ENCODE measurements at regions not wholly inside any gene's neighbourhood (a gene's known extent, or its start where the extent isn't known, plus 50 kb on each side); places are given as distances from the start of the nearest gene placed in this dataset.
"Not testable (repeated sequence)": the region's sequence is repeated elsewhere in the genome, so short reads cannot be mapped to it uniquely, and the experiment has no call there.

DNA sequence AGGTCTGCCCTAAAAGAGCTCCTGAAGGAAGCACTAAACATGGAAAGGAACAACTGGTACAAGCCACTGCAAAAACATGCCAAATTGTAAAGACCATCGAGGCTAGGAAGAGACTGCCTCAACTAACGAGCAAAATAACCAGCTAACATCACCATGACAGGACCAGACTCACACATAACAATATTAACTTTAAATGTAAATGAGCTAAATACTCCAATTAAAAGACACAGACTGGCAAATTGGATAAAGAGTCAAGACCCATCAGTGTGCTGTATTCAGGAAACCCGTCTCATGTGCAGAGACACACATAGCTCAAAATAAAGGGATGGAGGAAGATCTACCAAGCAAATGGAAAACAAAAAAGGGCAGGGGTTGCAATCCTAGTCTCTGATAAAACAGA is 263.4 kb upstream of the WSB1 start:
- not testable (repeated sequence) for H2BK5ac ChIP-seq (ENCODE audit: low read length); H3K23ac ChIP-seq (ENCODE audit: low read length); DNase-seq

GRCh38 chr17:27038676-27039075 is 255.2 kb upstream of the WSB1 start:
- Histone ChIP-seq H4K8ac (ENCODE audit: low read depth, low read length) (no peak overlapping the region), H3K79me1 (ENCODE audit: low read length) (no peaks in the 10 kb centered on the region), H2BK5ac (ENCODE audit: low read length) (no peak overlapping the region), H2BK15ac (replicated peaks; ENCODE audit: low read depth) (no peak overlapping the region), H3K36me3 (ENCODE audit: control insufficient read depth, insufficient read depth, low read length) (no peaks in the 10 kb centered on the region), H4K5ac (ENCODE audit: low read length) (no peak overlapping the region), H3K27ac (ENCODE audit: low read depth, low read length) (no peak overlapping the region), H2AK5ac (ENCODE audit: low read length) (no peak overlapping the region), H3K4me3 (ENCODE audit: low read length) (no peak overlapping the region), H3K79me2 (ENCODE audit: control insufficient read depth, insufficient read depth, low read length) (no peaks in the 10 kb centered on the region), H3K4me1 (ENCODE audit: control insufficient read depth, low read depth, low read length) (no peaks in the 10 kb centered on the region), H3K56ac (ENCODE audit: low read length) (no peak overlapping the region), H3K23ac (ENCODE audit: low read length) (no peak overlapping the region), H3K4ac (ENCODE audit: low read depth, low read length) (no peak overlapping the region), H3K9ac (ENCODE audit: low read length) (no peak overlapping the region), H2BK120ac (ENCODE audit: low read depth, low read length) (no peak overlapping the region), H3K4me2 (ENCODE audit: low read length) (no peak overlapping the region), H3K27me3 (ENCODE audit: insufficient read depth, low read length, poor library complexity) (no peaks in the 10 kb centered on the region), H3K18ac (ENCODE audit: low read length) (no peak overlapping the region)
- no CpG with 5 or more reads among the region's 2 CpGs for WGBS (ENCODE audit: extremely low coverage, insufficient coverage, low lambda C conversion rate)
- peak; percentile 2 for DNase-seq

More for the DNA sequence above, 263.4 kb upstream of the WSB1 start:
- not testable (repeated sequence) for H3K4ac ChIP-seq (ENCODE audit: low read depth, low read length); H3K4me2 ChIP-seq (ENCODE audit: low read length); H2BK15ac ChIP-seq (replicated peaks; ENCODE audit: low read depth); H3K27me3 ChIP-seq (ENCODE audit: insufficient read depth, low read length, poor library complexity); H4K5ac ChIP-seq (ENCODE audit: low read length); H4K8ac ChIP-seq (ENCODE audit: low read depth, low read length); H3K18ac ChIP-seq (ENCODE audit: low read length); H3K79me2 ChIP-seq (ENCODE audit: control insufficient read depth, insufficient read depth, low read length); H3K9ac ChIP-seq (ENCODE audit: low read length); H3K4me3 ChIP-seq (ENCODE audit: low read length); H2BK120ac ChIP-seq (ENCODE audit: low read depth, low read length); H3K36me3 ChIP-seq (ENCODE audit: control insufficient read depth, insufficient read depth, low read length); H3K4me1 ChIP-seq (ENCODE audit: control insufficient read depth, low read depth, low read length); H2AK5ac ChIP-seq (ENCODE audit: low read length); H3K79me1 ChIP-seq (ENCODE audit: low read length); H3K27ac ChIP-seq (ENCODE audit: low read depth, low read length); H3K56ac ChIP-seq (ENCODE audit: low read length)
- WGBS (ENCODE audit: extremely low coverage, insufficient coverage, low lambda C conversion rate), result no CpG with 5 or more reads among the region's 3 CpGs

GRCh38 chr17:27045039-27045438 is 248.9 kb upstream of the WSB1 start:
- not testable (repeated sequence) for H2BK5ac ChIP-seq (ENCODE audit: low read length); H3K4me1 ChIP-seq (ENCODE audit: control insufficient read depth, low read depth, low read length); H3K4ac ChIP-seq (ENCODE audit: low read depth, low read length); H3K79me1 ChIP-seq (ENCODE audit: low read length); H3K56ac ChIP-seq (ENCODE audit: low read length); H3K23ac ChIP-seq (ENCODE audit: low read length); H3K18ac ChIP-seq (ENCODE audit: low read length); H2AK5ac ChIP-seq (ENCODE audit: low read length); H3K36me3 ChIP-seq (ENCODE audit: control insufficient read depth, insufficient read depth, low read length); DNase-seq; H4K8ac ChIP-seq (ENCODE audit: low read depth, low read length); H2BK15ac ChIP-seq (replicated peaks; ENCODE audit: low read depth); H3K4me3 ChIP-seq (ENCODE audit: low read length); H4K5ac ChIP-seq (ENCODE audit: low read length); H3K27me3 ChIP-seq (ENCODE audit: insufficient read depth, low read length, poor library complexity); H3K4me2 ChIP-seq (ENCODE audit: low read length); H3K9ac ChIP-seq (ENCODE audit: low read length); H3K79me2 ChIP-seq (ENCODE audit: control insufficient read depth, insufficient read depth, low read length); H3K27ac ChIP-seq (ENCODE audit: low read depth, low read length); H2BK120ac ChIP-seq (ENCODE audit: low read depth, low read length)
- WGBS (ENCODE audit: extremely low coverage, insufficient coverage, low lambda C conversion rate), result no CpG with 5 or more reads among the region's 12 CpGs

DNA sequence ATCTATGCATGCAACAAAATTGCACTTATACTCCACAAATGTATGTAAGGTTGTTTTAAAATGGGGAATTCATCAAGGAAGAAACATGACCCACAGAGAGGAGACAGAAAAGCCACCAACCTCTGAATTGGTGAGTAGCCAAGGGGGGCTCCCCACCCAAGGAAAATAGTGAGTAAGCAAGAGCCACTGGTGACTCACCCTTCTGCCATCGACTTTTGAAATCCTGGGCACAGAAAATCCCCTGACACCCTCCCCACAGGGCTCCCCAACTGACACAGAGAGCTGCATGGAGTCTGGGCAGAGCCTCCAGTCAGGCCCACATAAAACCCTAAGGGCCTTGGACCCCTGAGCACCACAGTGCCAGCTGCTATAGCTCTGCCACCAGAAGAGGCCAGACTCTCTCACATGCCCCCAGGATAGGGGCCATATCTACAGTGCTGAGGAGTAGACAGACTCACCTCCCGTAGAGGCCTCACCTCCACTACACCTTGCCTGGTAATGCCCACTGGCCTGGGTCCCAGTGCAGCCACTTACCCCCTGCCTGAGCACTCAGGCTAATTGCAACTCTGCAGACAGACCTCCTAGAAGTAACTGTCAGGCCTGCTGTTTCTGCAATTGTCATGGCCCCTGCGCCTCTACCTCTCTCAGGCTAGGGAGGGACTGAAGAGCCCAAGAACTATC is 244.7 kb upstream of the WSB1 start:
- H2AK5ac ChIP-seq (ENCODE audit: low read length), result no peak overlapping the region
- H2BK5ac ChIP-seq (ENCODE audit: low read length), result no peak overlapping the region
- no peak overlapping the region for H3K18ac ChIP-seq (ENCODE audit: low read length)
- H3K79me1 ChIP-seq (ENCODE audit: low read length), result no peaks in the 10 kb centered on the region
- no peak overlapping the region for H3K23ac ChIP-seq (ENCODE audit: low read length)
- no peak overlapping the region for H2BK120ac ChIP-seq (ENCODE audit: low read depth, low read length)
- H4K5ac ChIP-seq (ENCODE audit: low read length), result no peak overlapping the region
- no peak overlapping the region for H3K4me2 ChIP-seq (ENCODE audit: low read length)
- no peak overlapping the region for H2BK15ac ChIP-seq (replicated peaks; ENCODE audit: low read depth)
- no peaks in the 10 kb centered on the region for H3K79me2 ChIP-seq (ENCODE audit: control insufficient read depth, insufficient read depth, low read length)
- no CpG with 5 or more reads among the region's 3 CpGs for WGBS (ENCODE audit: extremely low coverage, insufficient coverage, low lambda C conversion rate)
- H3K56ac ChIP-seq (ENCODE audit: low read length), result no peak overlapping the region
- DNase-seq, result no peak
- H3K36me3 ChIP-seq (ENCODE audit: control insufficient read depth, insufficient read depth, low read length), result no peaks in the 10 kb centered on the region
- H3K4me1 ChIP-seq (ENCODE audit: control insufficient read depth, low read depth, low read length), result no peaks in the 10 kb centered on the region
- no peak overlapping the region for H3K9ac ChIP-seq (ENCODE audit: low read length)
- no peak overlapping the region for H3K4ac ChIP-seq (ENCODE audit: low read depth, low read length)
- H3K27ac ChIP-seq (ENCODE audit: low read depth, low read length), result no peak overlapping the region
- H3K27me3 ChIP-seq (ENCODE audit: insufficient read depth, low read length, poor library complexity), result no peaks in the 10 kb centered on the region
- H4K8ac ChIP-seq (ENCODE audit: low read depth, low read length), result no peak overlapping the region
- H3K4me3 ChIP-seq (ENCODE audit: low read length), result no peak overlapping the region

DNA sequence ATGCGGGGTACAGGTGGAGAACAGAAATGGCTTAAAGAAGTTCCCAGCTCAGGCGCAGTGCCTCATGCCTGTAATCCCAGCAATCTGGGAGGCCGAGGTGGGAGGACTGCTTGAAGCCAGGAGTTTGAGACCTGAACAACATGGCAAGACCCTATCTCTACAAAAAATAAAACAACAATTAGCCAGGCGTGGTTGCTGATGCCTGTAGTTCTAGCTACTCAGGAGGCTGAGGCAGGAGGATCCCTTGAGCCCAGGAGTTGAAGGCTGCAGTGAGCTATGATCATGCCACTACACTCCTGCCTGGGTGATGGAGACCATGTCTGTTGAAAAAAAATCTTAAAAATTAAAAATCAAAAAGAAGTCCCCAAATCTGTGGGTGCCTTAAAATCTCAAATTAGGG is 228.3 kb upstream of the WSB1 start:
- Histone ChIP-seq H2BK15ac (replicated peaks; ENCODE audit: low read depth) (no peak overlapping the region), H3K9ac (ENCODE audit: low read length) (no peak overlapping the region), H2BK5ac (ENCODE audit: low read length) (no peak overlapping the region), H3K4me2 (ENCODE audit: low read length) (no peak overlapping the region), H3K4ac (ENCODE audit: low read depth, low read length) (no peak overlapping the region), H3K4me1 (ENCODE audit: control insufficient read depth, low read depth, low read length) (no peaks in the 10 kb centered on the region), H4K8ac (ENCODE audit: low read depth, low read length) (no peak overlapping the region), H4K5ac (ENCODE audit: low read length) (no peak overlapping the region), H3K23ac (ENCODE audit: low read length) (no peak overlapping the region), H2BK120ac (ENCODE audit: low read depth, low read length) (no peak overlapping the region), H3K79me2 (ENCODE audit: control insufficient read depth, insufficient read depth, low read length) (no peaks in the 10 kb centered on the region), H3K79me1 (ENCODE audit: low read length) (no peaks in the 10 kb centered on the region), H3K4me3 (ENCODE audit: low read length) (no peak overlapping the region), H3K27ac (ENCODE audit: low read depth, low read length) (no peak overlapping the region), H2AK5ac (ENCODE audit: low read length) (no peak overlapping the region), H3K27me3 (ENCODE audit: insufficient read depth, low read length, poor library complexity) (no peaks in the 10 kb centered on the region), H3K18ac (ENCODE audit: low read length) (no peak overlapping the region), H3K56ac (ENCODE audit: low read length) (no peak overlapping the region), H3K36me3 (ENCODE audit: control insufficient read depth, insufficient read depth, low read length) (no peaks in the 10 kb centered on the region)
- no peak for DNase-seq
- no CpG with 5 or more reads among the region's 4 CpGs for WGBS (ENCODE audit: extremely low coverage, insufficient coverage, low lambda C conversion rate)

- Histone ChIP-seq H4K5ac (ENCODE audit: low read length) (no peak overlapping the region), H3K36me3 (ENCODE audit: control insufficient read depth, insufficient read depth, low read length) (no peaks in the 10 kb centered on the region), H2BK5ac (ENCODE audit: low read length) (no peak overlapping the region), H3K18ac (ENCODE audit: low read length) (no peak overlapping the region), H3K27ac (ENCODE audit: low read depth, low read length) (no peak overlapping the region), H3K4ac (ENCODE audit: low read depth, low read length) (no peak overlapping the region), H2BK120ac (ENCODE audit: low read depth, low read length) (no peak overlapping the region), H3K79me1 (ENCODE audit: low read length) (no peaks in the 10 kb centered on the region), H2BK15ac (replicated peaks; ENCODE audit: low read depth) (no peak overlapping the region), H3K4me1 (ENCODE audit: control insufficient read depth, low read depth, low read length) (no peaks in the 10 kb centered on the region), H3K56ac (ENCODE audit: low read length) (no peak overlapping the region), H4K8ac (ENCODE audit: low read depth, low read length) (no peak overlapping the region), H3K4me3 (ENCODE audit: low read length) (no peak overlapping the region), H3K23ac (ENCODE audit: low read length) (no peak overlapping the region), H3K27me3 (ENCODE audit: insufficient read depth, low read length, poor library complexity) (no peaks in the 10 kb centered on the region), H3K4me2 (ENCODE audit: low read length) (no peak overlapping the region), H3K9ac (ENCODE audit: low read length) (no peak overlapping the region), H3K79me2 (ENCODE audit: control insufficient read depth, insufficient read depth, low read length) (no peaks in the 10 kb centered on the region), H2AK5ac (ENCODE audit: low read length) (no peak overlapping the region)
- WGBS (ENCODE audit: extremely low coverage, insufficient coverage, low lambda C conversion rate), result no CpG with 5 or more reads among the region's 2 CpGs
- DNase-seq, result no peak
These were observed 227.6 kb upstream of the WSB1 start for GRCh38 chr17:27066315-27066714.
